ENCODE measurements at regions not wholly inside any gene's neighbourhood (a gene's known extent, or its start where the extent isn't known, plus 50 kb on each side); places are given as distances from the start of the nearest gene placed in this dataset.

DNA sequence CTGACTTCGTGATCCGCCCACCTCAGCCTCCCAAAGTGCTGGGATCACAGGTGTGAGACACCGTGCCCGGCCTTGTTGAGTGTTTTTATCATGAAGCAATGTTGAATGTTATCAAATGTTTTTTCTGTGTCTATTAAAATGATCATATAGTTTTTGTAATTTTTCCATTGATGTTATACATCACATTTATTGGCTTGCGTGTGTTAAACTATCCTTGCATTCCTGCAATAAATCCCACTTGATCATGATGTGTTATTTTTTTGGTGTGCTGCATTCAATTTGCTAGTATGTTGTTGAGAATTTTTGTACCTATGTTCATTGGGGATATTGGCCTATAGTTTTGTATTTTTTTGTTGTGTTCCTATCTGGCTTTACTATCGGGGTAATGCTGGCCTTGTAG lies 113.1 kb upstream of the PARD3B start:
- TF ChIP-seq, protein P1, sequence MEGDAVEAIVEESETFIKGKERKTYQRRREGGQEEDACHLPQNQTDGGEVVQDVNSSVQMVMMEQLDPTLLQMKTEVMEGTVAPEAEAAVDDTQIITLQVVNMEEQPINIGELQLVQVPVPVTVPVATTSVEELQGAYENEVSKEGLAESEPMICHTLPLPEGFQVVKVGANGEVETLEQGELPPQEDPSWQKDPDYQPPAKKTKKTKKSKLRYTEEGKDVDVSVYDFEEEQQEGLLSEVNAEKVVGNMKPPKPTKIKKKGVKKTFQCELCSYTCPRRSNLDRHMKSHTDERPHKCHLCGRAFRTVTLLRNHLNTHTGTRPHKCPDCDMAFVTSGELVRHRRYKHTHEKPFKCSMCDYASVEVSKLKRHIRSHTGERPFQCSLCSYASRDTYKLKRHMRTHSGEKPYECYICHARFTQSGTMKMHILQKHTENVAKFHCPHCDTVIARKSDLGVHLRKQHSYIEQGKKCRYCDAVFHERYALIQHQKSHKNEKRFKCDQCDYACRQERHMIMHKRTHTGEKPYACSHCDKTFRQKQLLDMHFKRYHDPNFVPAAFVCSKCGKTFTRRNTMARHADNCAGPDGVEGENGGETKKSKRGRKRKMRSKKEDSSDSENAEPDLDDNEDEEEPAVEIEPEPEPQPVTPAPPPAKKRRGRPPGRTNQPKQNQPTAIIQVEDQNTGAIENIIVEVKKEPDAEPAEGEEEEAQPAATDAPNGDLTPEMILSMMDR (IDR thresholded peaks at IDR 0.05) = no peak
- H3K4me3 ChIP-seq = no peak overlapping the region
- DNase-seq (ENCODE audit: low spot score) = no peak
- no peak overlapping the region for H3K27ac ChIP-seq

DNA sequence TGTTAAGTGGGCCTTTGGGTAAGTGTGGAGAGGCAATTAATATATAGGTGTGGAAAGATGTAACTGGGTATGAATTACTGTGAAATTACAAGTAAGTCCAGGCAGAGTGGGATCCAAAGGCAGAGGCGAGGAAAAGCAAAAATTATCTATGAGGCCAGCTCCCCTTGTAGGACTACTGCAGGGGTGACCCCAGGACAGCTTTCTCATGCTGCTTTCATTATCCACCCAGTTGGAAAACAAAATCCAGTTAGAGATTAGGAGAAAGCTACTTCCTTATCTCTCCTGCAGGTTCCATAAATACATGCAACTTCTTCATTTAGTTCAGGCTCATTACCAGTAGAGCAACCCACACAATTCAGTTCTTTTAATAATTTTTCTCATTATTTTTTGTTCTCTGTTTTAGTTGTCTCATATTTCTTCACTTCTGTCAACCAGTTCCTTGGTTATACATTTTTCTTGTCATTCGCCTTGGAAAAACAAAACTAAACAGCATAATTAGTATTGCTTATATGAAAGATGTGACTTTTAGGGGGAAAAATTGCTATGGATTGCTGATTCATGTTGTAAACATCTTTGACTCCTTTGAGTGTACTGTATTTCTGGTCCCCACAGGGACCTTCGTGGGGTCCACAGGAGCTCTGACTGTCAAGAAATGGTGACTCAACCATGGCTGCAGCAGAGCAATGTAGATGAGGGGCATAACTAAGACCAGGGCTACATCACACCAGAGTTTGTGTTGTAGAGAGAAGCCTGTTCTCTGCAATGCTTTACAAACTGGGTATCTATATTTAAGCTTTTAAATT lies 110.4 kb upstream of the PARD3B start:
- no peak overlapping the region for H3K27ac ChIP-seq
- DNase-seq (ENCODE audit: low spot score) = no peak
- TF ChIP-seq, protein P1 (IDR thresholded peaks at IDR 0.05) = no peak
- no peak overlapping the region for H3K4me3 ChIP-seq

DNA sequence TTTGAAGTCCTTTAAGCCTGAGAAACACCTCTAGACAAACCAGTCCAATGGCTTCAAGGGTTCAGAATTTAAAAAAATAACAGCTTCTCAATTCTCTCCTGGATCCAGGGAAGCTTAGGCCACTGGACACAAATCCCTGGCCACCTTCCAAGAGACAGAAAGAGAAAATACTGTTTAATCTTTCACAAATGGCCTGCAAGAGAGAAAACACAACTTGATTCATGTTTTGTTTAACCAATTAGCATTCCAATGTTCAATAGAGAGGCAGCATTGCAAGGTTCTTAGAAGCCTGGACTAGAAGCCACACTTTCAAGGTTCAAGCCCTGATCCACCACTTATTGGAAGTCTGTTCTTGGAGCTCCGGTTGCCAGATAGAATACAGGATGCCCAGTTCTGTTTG lies 109.0 kb upstream of the PARD3B start:
- TF ChIP-seq, protein P1 (IDR thresholded peaks at IDR 0.05) = no peak
- Histone ChIP-seq H3K27ac (no peak overlapping the region), H3K4me3 (no peak overlapping the region)
- no peak for DNase-seq (ENCODE audit: low spot score)

DNA sequence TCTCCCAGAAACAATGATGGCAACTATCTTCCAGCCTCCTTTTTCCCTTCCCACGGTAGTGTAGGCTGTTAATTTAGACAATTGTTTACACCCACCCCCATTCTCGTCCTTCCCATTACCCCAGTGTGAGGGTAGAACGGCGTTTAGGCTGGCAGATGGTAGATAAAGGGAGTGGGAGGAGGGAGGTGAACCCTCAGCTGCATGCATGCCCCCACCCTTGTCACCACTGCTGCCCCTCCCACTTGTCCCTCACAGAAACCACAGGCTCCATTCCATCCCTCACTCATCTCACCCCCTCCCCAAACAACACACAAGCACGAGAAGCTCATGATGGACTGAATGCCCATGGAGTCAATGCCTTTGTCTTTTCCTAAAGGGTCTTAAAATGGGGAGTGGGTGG lies 107.9 kb upstream of the PARD3B start:
- DNase-seq (ENCODE audit: low spot score) = no peak
- TF ChIP-seq, protein P1 (IDR thresholded peaks at IDR 0.05) = no peak
- H3K27ac ChIP-seq = no peak overlapping the region

DNA sequence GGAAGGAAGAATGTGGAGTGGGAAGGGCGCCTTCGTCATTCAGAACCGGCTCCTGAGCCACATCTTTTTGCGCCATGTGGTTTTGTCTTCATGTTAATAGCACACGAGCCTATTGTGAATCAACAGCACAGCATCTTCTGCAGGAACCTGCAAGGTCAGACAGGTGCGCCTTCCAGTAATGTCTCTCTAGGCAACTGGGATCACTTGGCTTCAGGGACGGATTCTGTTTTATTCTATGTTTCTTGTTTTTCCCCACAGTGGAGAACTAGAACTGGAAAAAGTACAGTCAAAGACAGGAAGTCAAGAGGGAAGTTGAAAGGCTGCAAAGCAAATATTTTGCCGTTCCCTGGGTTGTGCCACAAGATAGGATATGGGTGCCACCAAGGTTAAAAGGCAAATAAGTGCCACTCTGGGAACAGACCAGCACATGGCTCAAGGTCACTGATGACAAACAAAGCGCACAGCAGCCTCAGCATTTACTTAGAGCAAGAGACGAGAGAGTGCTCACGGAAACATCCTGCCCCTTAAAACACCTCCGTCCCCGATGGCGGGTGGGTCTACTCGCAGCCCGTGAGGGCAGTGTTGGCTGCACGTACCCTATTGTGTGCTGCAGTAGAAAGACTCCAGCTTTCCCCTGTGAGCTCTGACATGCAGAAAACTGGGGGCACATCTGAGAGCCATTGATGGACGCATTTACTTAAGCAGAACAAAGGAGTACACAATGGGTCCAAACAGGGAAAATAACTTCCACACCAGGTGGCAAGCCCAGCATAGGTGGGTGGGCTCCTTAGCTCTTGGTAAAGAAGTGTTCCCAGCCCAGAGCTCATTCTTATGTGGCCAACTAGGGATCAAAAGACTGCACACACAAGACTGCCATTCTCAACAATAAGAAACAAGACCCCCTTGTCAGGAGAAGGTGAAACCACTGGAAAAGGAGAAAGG lies 107.2 kb upstream of the PARD3B start:
- Histone ChIP-seq H3K4me3 (no peak overlapping the region), H3K27ac (no peak overlapping the region)
- TF ChIP-seq, protein P1 (IDR thresholded peaks at IDR 0.05) = no peak
- DNase-seq (ENCODE audit: low spot score) = no peak

More for the DNA sequence above, 107.9 kb upstream of the PARD3B start:
- no peak overlapping the region for H3K4me3 ChIP-seq

DNA sequence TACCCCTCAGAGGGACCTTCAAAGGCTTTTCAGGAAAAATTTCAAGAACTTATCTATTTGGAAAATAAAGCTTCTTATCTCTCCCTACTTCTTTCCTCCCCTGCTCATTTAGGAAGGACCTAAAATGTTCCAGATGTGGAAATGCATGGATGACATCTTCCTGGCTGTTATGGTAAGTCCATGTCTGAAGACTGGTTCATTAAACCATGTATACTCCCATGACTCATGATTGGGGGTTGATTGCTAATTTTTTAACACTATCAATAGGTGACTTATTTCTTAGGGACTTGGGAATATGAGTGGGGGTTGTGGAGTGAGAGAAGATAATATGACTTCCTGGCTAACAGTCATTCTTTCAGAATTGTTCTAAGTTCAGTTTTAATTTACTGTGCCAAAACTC lies 104.0 kb upstream of the PARD3B start:
- Histone ChIP-seq H3K4me3 (no peak overlapping the region), H3K27ac (no peak overlapping the region)
- no peak for DNase-seq (ENCODE audit: low spot score)
- TF ChIP-seq, protein P1 (IDR thresholded peaks at IDR 0.05) = no peak
